ENCODE measurements at regions not wholly inside any gene's neighbourhood (a gene's known extent, or its start where the extent isn't known, plus 50 kb on each side); places are given as distances from the start of the nearest gene placed in this dataset.
"Not testable (repeated sequence)": the region's sequence is repeated elsewhere in the genome, so short reads cannot be mapped to it uniquely, and the experiment has no call there.

- TF ChIP-seq CTCF, EZH2phosphoT487 (IDR thresholded peaks at IDR 0.05): not testable (repeated sequence)
These were observed 1654.0 kb downstream of the SPATA31A7 start for GRCh38 chr9:62843706-62844290.

All from neural progenitor cell (in vitro differentiated cells).